Fibroblast of peridontal ligament (primary cell): ENCODE measurements at regions not wholly inside any gene's neighbourhood (a gene's known extent, or its start where the extent isn't known, plus 50 kb on each side); places are given as distances from the start of the nearest gene placed in this dataset.

Experiments used
- DNase-seq: peaks from one replicate; pipeline ENCODE4 v3.0.0-alpha.2; 2010; ENCODE audit errors: extremely low read depth

DNA sequence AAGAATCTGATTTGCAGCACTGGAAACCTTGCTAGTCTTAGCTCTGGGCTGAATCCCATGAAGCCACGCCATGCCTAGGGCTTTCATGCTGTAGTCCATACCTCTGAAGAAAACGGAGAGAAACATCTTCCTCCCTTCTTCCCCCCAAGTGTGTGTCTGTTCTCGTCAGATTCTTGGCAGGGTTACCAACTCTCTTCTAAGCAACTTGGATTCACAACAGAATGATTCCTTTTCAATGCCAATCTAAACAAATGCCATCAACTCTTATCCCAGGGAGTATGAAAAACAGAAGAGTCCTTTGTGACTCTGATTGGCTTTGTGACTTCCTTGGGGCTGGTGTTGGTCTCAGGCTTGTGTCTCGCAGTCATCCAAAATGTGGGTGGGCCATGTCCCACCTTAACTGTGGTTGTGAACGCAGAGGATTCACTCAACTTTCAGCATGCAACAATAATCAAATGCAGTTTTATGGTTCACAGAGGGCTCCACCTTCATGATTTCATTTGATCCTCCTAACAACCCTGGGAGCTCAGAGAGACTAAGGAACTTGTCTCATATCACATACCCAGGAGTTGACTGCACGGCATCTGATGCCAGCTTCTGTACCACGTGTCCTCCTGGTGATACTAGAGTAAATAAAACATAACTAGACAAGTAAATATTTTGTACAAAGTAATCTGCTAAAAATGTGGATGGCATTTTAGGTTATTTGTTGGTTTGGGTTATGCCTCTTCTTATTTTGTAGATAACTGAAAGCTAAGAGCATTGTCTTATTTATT lies 186.0 kb upstream of the TNP1 start:
- DNase-seq: peak; percentile 65

DNA sequence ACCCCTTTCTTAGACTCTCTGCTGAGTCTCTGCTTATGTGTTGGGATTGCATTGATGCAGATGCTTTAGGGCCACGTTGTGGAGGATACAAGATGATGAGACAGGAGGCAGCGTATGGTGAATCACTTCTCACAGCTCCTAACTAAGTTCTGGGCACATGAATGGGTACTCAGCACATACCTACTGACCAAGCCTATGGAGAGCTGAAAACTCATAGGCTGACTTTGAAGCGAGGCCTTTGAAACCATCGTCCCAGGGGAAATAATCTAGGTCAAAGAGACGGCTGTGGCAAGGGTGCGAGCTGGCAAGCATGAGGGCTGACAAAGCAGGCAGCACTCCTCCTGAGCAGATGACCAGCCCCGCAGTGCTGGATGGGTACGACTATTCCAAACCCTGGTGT lies 180.2 kb upstream of the TNP1 start:
- DNase-seq: no peak

DNA sequence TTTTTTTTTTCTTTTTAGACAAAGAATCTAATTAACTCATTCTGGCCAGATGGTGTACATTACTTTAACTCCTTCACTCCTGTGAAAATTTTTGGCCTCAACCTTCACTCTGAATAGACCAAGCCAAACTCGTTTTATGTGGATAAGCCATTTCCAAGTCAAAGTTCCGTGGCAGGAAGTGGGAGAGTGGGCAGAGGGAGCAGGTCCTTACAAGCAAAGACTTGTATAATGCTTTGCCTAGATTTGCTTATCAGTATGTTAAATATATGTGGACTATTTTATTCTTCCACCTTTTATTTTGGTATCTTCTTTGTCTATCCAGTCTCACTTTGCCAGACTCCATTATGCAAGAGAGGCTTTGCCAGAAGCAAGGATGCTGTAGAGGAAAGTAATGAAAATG lies 178.1 kb upstream of the TNP1 start:
- DNase-seq: no peak

DNA sequence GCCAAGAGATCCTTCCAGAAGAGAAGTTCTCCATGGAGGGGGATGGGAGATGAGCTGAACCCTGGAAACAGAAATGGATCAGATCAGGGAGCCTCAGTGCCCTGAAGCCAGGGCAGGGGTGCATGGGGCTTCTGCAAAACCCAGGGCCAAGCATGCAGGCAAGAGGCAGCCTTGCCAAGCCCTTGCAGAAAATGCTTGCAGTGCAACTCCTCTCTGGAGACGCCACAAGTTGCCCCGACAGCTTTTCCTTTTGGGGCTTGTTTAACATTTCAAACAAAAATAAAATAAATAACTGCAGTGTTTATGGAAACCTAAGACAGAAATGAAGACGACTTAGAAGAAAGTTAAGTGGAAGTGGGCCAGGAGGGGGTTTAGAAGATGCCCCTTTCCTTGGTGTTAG lies 177.5 kb upstream of the TNP1 start:
- DNase-seq: no peak

DNA sequence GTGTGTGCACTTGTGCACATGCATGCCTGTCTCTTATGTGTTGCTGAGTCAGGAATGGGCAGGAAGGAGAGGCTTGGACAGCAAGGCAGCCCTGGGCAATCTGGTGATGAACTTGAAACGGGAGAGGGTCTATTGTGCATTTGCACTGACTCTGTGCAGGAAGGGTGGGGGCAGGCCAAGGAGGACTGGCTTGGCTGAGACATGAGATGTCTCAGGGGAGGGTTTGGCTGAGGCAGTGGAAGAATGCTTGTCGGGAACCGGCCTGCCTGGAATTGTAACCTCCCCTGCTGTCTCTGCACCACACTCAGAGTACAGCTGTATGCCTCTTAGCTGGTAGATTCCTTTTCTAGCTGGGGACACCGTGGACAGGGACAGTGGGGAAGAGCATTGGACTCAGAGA lies 176.1 kb upstream of the TNP1 start:
- DNase-seq: peak; percentile 44

DNA sequence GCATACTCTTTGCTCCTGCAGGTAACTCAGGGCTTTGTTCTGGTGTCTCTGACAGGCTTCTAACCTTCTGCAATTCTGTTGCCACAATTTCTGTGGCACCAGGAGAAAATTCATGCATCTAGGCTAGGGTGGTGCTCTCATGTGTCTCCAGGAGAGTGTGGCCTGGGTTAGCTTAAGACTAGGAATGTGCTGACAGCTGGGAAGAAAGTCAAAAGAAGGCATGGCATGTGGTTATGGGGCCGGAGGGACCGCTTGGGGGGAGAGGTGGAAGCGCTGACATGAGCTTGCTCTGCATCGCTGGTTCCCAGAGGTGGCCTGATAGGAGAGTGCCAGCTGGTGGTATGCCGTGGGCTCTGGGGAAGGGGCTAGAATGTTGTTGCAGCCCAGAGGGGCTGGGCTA lies 173.3 kb upstream of the TNP1 start:
- no peak for DNase-seq

DNA sequence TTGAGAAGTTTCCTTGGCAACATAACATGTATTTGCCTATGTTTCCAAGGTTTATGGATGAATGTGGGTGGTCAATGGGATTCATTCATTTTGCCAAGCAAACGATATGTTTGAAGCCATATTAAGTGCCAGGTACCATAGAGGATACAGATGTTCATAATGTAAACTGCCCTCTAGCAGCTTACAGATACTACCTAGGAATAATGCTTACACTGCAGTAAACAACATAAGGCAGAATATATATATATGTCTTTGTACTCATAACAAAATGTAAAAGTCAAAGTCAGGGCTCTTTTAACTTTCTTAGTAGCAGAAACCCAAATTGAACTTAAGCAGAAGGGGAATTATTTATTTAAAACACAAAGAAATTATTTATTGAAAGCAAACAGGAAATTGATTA lies 171.6 kb upstream of the TNP1 start:
- no peak for DNase-seq

DNA sequence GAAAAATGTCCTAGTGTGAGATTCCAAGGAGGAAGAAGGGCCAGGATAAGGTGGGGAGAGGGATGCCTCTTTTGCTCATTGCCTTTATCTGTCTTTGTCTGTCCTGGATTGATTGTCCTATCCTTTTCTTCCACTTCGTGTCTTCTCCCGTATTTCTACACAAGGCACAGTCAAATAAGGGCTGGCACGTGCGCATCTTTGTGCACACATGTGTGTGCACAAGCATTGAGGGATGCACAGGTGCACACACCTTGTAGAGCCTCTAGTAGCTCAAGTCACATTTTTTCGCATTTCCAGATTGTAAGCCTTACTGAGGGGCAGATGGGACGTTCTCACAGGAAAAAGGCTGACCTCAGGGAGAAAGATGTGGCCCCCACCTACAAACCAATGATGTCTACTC lies 170.2 kb upstream of the TNP1 start:
- no peak for DNase-seq

DNA sequence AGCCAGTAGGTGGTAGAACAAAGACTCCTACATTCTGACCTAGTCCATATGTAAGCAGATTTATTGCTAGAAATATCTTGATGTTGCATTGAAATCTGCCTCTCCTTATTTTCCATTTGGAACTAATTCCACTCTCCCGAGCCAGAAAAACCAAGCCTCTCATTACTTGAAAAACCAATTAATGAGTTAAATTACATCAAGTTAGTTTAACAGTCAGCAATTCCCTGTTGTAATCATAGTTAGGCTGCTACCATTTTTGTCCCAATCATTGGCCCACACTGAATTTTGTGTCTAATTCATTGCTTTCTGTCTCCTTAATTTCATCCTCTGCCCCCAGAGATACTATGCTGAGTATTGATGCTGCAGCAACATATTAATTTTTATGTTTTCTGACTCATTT lies 168.3 kb upstream of the TNP1 start:
- DNase-seq: no peak

DNA sequence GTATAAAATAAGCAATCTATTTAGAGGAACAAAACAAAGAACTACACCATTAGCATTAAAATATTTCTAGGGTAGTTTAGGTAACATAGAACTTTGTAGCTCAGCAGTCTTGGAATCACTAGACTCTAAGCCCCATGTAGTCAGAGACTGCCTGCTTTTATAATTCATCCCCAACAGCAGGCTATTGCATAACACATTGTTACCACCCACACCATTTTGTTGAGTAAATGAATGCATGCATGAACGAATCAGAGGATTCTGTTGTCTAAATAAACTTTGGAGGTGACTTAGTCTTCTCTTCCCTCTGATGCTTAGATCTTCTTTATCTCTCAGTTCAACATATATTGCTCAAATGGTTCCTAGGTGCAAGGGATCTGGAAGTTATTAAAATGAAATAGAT lies 167.6 kb upstream of the TNP1 start:
- DNase-seq: no peak

DNA sequence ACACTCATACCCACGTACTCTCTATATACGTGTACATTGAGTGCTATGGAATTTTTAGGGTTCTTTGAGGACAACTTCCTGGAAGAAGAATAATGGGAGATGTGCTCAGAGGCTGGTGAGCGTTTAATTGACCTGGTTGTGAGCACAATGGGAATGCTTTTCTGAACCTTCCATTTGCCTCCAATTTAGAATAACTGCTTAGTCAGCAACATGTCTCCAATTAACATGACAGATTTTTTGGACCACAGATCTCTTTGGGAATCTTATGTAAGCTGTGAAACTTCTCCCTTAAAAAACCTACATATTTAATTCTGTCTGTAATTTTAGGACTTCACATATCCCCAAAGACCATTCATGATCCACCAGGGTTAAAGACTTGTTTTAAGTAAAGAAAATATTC lies 166.7 kb upstream of the TNP1 start:
- no peak for DNase-seq

DNA sequence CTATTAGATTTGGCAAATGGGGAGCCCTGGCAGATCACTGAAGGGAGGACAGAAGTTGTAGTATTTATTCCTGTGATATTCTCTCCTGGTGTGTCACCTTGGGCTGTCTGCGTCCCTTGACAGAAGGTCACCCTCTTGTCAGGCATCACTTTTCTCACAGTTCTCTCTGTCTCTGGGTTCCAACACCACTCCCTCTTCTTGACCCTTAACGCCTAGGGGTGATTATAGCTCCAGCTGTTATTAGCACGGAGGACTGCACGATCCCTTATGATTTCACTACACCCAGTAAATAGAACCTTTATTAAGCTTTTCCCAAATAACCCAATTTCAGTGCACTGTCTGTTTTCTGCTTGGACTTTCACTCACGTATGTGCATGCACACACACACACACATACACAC lies 166.3 kb upstream of the TNP1 start:
- no peak for DNase-seq

DNA sequence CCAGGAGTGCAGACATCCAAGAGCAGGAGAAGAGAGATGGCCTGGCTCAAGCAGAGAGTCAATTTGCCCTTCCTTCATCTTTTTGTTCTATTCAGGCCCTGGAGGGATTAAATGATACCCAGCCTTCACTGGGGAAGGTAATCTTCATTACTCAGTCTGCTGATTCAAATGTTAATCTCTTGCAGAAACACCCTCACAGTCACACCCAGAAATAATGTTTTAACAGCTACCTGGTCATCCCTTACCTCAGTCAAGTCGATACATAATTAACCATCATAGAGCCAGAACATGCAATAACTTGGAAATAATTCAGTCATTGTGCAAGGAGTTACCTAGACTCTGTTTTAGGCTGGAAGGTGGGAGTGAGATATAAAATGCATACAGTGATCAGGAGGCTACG lies 163.7 kb upstream of the TNP1 start:
- no peak for DNase-seq

DNA sequence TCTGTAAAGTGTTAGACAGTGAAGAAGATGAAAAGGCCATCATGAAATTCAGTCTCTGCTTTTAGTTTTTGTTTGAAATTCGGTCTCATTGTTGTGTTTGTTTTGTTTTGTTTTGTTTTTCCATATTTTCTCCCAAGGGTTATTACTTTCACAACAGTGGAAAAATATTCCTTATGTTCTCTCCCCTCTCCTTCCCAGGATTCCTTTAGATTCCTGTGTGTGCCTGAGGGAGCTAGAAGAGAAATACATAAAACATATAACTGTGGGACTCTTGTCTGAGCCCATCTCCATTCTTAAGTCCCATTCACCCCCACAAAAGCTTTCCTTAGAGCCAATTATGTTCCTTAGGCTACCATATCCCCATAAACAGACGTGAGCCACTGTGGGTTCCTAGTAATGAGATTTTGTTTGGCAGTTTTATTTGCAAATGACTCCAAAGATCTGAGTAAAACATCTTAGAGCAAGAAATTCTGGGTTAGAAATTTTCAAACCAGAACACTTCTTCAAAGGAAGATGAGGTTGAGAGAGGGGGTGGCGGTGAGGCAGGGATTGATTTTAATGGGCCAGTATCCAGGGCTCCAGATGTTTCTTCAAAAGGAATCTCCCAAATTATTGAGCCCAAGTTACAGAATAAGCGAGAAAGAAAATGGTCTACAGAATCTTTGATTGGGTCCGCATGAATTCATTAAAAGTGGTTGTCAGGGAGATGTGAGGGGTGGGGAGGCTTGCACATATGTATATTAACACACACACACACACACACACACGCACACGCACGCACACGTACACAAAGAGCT lies 157.8 kb upstream of the TNP1 start:
- no peak for DNase-seq

DNA sequence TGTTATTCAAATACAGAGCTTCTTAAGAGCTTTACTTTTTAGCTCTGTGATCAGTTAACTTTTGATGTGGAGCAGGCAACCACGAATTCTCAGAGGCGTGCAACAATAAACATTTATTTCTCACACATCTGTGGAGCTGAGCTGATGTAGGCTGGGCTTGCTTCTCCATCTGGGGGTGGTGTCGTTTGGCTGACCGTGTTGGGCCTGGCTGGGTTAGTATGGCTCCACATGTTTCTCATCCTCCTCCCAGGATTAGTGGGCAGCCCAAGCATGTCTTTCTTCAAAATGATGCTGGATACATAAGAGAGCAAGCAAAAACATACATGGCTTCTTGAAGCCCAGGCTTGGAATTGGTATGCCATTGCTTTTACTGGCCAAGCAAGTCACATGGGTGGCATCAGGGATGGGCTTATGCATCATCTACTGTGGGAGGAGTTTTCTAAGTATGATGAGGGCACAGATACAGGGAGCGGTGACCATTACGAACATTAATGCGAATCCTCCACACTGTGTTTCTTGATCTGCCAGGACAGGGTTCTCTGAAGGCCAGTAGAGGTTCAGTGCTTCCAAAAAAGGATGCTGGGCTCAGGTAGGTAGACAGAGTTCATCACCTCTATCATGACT lies 157.0 kb upstream of the TNP1 start:
- peak; percentile 7 for DNase-seq

DNA sequence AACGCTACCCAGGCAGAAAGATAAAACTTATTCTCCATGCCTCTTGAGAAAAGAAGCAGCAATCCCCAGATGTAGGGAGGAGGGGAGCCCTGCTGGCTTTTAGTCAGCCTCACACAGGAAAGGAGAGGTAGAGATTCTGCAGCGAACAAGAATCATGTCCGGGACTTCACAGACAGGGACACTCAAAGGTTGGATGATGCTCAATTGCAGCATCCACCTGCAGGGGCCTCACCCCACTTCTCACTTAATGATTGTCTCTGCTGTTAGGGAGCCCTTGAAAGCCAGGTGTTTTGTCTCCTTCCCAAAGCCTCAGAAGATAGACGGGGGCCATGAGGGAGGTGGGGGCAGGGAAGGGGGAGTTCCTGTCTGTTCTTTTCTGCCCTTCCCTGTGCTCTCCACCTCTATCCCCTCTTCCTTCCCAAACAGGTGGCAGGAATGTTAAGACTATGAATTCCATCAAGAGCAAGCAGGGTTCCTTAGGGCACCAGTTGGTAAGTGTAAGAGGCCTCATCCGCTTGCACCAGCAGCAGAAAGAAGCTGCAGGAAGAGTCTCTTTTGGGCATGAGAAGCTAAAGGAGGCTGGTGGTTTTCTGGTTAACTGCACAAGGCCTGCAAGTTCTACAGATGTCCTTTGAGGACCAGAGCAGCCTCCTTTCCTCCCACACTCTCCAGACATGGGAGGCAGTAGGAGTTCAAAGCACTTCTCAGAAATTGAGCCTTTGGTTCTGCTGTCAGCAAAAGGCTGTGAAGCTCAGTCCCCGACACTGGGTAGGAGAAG lies 154.7 kb upstream of the TNP1 start:
- no peak for DNase-seq

DNA sequence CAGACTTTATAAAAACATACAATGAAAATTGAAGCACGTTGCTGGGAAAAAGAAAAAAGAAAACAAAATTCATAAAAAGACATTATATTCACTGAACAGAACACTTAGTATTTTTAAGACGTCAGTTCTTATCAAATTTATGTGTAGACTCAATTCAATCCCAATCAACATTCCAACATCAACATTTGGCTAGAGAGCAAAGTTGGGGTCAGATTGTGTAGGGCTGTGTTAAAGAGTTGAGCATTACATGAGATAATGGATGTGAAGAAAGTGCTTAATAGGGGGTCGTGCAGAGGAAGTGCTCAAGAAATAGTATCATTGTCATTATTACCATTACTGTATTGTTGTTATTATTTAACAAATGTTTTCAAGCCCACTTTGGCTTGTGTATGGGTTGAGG lies 154.1 kb upstream of the TNP1 start:
- DNase-seq: no peak

DNA sequence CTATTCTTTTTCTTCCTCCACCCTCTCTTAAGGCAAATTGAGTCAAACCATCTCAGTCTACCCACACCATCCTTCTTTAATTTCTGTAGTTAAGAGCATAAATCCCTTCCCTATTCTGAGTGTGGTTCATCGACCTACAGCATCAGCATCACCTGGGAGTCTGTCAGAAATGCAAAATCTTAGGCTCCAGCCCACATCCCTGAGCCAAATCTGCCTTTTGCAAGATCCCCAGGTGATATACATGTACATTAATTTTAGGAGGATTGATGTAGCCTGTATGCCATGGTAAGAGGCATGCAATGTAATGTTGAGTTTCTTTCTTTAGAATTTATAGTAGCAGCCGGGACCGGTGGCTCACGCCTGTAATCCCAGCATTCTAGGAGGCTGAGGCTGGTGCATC lies 151.7 kb upstream of the TNP1 start:
- DNase-seq: no peak

DNA sequence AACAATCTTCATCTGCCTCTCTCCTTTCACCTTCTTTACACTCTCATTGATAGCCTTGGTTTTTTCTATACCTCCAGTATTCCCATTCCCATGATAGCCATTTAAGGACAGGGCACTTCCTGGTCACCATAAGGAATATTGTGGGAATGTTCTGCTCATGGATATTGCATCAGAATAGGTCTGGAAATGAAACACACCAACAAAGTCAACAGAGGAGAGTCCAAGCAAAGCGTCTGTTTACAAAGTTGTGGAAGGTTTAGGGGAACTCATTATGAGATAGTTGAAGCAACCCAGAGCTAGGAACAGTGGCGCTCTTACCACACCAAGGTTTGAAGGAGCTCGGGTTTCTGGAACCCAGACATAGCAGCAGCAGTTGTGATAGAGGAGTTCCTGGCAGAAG lies 150.3 kb upstream of the TNP1 start:
- peak; percentile 18 for DNase-seq

DNA sequence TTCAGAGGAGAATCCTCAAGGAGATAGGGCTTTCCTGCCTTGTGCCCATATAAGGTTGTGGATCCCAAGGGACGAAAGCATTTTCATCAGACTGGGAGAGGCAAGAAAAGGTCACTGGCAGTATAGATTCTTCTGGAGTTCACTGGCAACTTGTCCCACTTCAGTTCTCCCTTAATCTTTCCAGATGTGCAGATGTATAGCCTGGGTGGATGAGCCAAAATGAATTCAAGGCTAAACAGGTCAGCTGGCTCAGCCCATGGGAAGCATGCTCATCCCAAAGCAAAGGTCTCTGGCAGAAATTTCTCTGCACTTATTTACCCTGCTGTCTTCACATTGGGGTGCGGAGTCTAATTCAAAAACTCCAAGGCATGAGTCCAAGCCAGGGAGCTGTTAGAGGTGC lies 148.9 kb upstream of the TNP1 start:
- no peak for DNase-seq

DNA sequence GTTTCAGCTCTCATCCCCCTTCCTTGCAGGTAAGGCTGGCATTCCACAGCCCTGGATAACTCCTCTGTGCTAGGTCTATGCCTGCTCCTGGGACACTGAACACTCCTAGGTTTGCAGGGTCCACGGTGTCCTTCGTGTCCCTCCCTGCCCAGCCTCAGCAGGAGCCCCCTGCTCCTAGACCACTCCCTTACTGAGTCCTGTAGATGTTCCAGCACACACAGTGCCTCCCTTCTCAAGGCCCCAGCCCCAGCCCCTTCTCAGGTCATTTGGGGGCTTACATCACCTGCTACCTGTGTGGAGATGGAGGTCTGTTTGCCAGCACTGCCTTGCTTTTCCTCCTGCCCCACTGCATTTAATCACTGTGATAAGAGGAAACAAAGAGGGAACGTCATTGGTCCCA lies 146.4 kb upstream of the TNP1 start:
- no peak for DNase-seq

DNA sequence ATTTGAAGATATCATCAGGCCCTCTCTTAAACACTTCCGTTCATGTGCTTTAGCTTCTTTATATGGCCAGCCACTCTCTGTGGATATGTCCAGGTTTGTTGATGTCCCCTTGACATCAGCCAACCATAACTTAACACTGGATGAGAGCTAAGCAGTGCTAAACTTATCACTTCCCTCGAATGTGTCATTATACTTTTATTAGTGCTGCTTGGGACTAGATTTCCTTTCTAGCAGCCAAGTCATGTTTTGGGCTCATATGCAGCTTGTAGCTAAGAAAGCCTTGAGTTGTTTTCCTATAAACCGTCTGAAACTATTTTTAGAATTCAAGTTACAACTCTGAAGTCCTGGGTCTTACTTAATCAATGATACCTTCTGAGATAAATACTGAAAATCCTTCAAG lies 144.8 kb upstream of the TNP1 start:
- no peak for DNase-seq
